Gastroesophageal sphincter (tissue), 3 donors: ENCODE measurements at regions not wholly inside any gene's neighbourhood (a gene's known extent, or its start where the extent isn't known, plus 50 kb on each side); places are given as distances from the start of the nearest gene placed in this dataset.

Experiments used
- EP300 ChIP-seq: sonication (generic); formaldehyde crosslinking; IDR thresholded peaks from one replicate; pipeline ENCODE4 v1.6.1; 2017; ENCODE audit warnings: antibody characterized with exemption, mild to moderate bottlenecking
- POLR2A ChIP-seq, 2 donors: fragments of 450-650 bp; IDR thresholded peaks; one replicate each; pipeline ENCODE4 v1.6.1; 2017; ENCODE audit warnings: antibody characterized with exemption in 2 of 2, mild to moderate bottlenecking in 2 of 2, moderate library complexity in 1 of 2
- POLR2AphosphoS5 ChIP-seq: sonication (generic); formaldehyde crosslinking; IDR thresholded peaks from one replicate; pipeline ENCODE4 v1.6.1; 2017; ENCODE audit warnings: antibody characterized with exemption
- TF ChIP-seq, protein P1 (sequence below), 4 experiments: fragments of 200-600 bp in 2 of 4; fragments of 450-650 bp in 2 of 4; sonication (generic) in 1 of 4; IDR thresholded peaks; one replicate each; pipeline ENCODE4 v1.5.1; 2017 to 2019; ENCODE audit warnings: antibody characterized with exemption in 4 of 4, mild to moderate bottlenecking in 2 of 4, moderate library complexity in 2 of 4

DNA sequence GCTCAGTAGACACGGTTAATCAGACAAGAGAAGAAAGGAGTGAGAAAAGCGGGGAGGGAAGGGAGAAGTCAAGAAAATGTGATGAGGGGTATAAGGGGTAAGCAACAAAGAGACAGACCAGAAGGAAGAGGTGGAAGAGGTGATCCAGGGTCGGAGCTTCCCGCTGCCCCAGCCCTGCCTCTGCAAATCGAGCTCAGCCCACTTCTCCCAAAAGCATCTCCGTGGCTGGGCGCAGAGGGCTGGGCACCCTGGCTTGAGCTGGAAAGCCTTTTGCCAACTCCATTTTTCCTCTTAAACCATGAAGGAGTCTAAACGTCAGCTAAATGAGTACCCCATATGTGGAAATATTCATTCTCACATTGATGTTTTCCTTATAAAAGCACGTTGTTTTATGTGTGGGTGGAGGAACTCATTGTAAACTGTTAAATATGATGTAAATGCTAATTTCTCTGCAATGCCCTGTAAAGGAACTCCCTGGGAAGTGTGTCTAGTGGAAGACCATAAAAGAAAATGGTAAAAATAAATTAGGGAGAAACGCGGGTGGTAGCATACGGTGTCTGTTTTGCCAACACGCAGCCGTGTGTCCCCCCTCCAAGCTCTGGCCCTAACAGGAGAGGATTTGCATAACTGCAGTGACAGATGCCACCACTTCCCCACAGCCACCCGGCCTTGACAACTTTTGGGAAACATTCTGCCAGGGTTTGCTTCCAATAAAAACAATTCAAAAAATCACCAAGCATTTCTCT is 55.2 kb upstream of the MAFB start:
- TF ChIP-seq, protein P1, sequence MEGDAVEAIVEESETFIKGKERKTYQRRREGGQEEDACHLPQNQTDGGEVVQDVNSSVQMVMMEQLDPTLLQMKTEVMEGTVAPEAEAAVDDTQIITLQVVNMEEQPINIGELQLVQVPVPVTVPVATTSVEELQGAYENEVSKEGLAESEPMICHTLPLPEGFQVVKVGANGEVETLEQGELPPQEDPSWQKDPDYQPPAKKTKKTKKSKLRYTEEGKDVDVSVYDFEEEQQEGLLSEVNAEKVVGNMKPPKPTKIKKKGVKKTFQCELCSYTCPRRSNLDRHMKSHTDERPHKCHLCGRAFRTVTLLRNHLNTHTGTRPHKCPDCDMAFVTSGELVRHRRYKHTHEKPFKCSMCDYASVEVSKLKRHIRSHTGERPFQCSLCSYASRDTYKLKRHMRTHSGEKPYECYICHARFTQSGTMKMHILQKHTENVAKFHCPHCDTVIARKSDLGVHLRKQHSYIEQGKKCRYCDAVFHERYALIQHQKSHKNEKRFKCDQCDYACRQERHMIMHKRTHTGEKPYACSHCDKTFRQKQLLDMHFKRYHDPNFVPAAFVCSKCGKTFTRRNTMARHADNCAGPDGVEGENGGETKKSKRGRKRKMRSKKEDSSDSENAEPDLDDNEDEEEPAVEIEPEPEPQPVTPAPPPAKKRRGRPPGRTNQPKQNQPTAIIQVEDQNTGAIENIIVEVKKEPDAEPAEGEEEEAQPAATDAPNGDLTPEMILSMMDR (IDR thresholded peaks at IDR 0.05) = no peak
- no peak for TF ChIP-seq POLR2A (IDR thresholded peaks at IDR 0.05)
- no peak for TF ChIP-seq EP300
- no peak for TF ChIP-seq POLR2AphosphoS5
